ENCODE measurements at regions not wholly inside any gene's neighbourhood (a gene's known extent, or its start where the extent isn't known, plus 50 kb on each side); places are given as distances from the start of the nearest gene placed in this dataset.

DNA sequence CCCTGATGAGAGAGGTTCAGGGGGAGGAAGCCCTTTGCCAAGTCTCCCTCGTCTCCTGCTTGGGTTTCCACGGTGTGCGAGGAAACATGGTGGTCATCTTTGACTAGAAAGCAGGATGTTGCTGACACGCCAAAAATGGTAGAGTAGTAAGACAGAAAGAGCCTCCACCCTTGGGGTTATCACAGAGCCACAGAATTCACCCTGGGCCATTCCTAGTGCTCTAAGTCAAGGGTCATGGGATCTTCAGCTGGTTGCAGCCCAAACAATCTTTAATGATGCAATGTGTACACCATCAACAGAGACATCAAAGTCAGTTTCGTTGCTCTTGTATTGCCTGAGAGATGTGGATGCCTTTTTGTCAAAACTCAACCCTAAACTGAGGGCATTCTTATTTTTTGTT lies 201.9 kb downstream of the LY86 start:
- no peaks in the 10 kb centered on the region for H3K79me2 ChIP-seq (replicated peaks; ENCODE audit: insufficient read depth)
- no peaks in the 10 kb centered on the region for H3K9me2 ChIP-seq (ENCODE audit: insufficient read depth)
- H3K36me3 ChIP-seq (ENCODE audit: insufficient read depth), result no peaks in the 10 kb centered on the region
- no peak overlapping the region for H3K27ac Mint-ChIP-seq
- H3F3A ChIP-seq (replicated peaks; ENCODE audit: low read depth), result no peaks in the 10 kb centered on the region
- H3K4me1 Mint-ChIP-seq, result peaks cover 13% of the 10 kb centered on the region; the same call in 2 of the 3 replicates
- ATAC-seq (no peak), DNase-seq (ENCODE audit: low spot score) (no peak)
- no peak overlapping the region for H3K27ac ChIP-seq (ENCODE audit: low read depth)
- no peaks in the 10 kb centered on the region for H3K27me3 ChIP-seq (ENCODE audit: insufficient read depth)
- H4K20me1 ChIP-seq (replicated peaks; ENCODE audit: insufficient read depth), result no peaks in the 10 kb centered on the region
- H3K27me3 Mint-ChIP-seq (ENCODE audit: insufficient read depth, low read depth, poor library complexity), result peaks cover 2% of the 10 kb centered on the region
- H3K36me3 Mint-ChIP-seq (ENCODE audit: low read depth), result no peaks in the 10 kb centered on the region
- H3K4me3 ChIP-seq, result no peak overlapping the region
- no peaks in the 10 kb centered on the region for H3K9me3 Mint-ChIP-seq
- TF ChIP-seq POLR2AphosphoS5 (IDR thresholded peaks at IDR 0.05; ENCODE audit: low read depth), result no peak
- no peak for TF ChIP-seq CTCF (conservative IDR thresholded peaks at IDR 0.05; ENCODE audit: low read depth in 2 of 2)
- TF ChIP-seq REST (IDR thresholded peaks at IDR 0.05; ENCODE audit: unreplicated experiment), result no peak
- no peak for TF ChIP-seq EZH2 (IDR thresholded peaks at IDR 0.05; ENCODE audit: low read depth, unreplicated experiment)
- TF ChIP-seq EZH2phosphoT487 (IDR thresholded peaks at IDR 0.05; ENCODE audit: unreplicated experiment), result no peak
- no peak for TF ChIP-seq JUNB (IDR thresholded peaks at IDR 0.05; ENCODE audit: unreplicated experiment)
- no peak for TF ChIP-seq NANOG (IDR thresholded peaks at IDR 0.05; ENCODE audit: borderline replicate concordance)
- no peak for TF ChIP-seq ZNF331 (CRISPR knock-in tag; IDR thresholded peaks at IDR 0.05; ENCODE audit: low read depth)
- TF ChIP-seq ETS1 (IDR thresholded peaks at IDR 0.05), result no peak
- TF ChIP-seq CREB1 (CRISPR knock-in tag; IDR thresholded peaks at IDR 0.05; ENCODE audit: low read depth), result no peak
- TF ChIP-seq ZNF114 (CRISPR knock-in tag; IDR thresholded peaks at IDR 0.05), result no peak
- TF ChIP-seq STAT1 (IDR thresholded peaks at IDR 0.05; ENCODE audit: unreplicated experiment), result no peak
- TF ChIP-seq, protein P1, sequence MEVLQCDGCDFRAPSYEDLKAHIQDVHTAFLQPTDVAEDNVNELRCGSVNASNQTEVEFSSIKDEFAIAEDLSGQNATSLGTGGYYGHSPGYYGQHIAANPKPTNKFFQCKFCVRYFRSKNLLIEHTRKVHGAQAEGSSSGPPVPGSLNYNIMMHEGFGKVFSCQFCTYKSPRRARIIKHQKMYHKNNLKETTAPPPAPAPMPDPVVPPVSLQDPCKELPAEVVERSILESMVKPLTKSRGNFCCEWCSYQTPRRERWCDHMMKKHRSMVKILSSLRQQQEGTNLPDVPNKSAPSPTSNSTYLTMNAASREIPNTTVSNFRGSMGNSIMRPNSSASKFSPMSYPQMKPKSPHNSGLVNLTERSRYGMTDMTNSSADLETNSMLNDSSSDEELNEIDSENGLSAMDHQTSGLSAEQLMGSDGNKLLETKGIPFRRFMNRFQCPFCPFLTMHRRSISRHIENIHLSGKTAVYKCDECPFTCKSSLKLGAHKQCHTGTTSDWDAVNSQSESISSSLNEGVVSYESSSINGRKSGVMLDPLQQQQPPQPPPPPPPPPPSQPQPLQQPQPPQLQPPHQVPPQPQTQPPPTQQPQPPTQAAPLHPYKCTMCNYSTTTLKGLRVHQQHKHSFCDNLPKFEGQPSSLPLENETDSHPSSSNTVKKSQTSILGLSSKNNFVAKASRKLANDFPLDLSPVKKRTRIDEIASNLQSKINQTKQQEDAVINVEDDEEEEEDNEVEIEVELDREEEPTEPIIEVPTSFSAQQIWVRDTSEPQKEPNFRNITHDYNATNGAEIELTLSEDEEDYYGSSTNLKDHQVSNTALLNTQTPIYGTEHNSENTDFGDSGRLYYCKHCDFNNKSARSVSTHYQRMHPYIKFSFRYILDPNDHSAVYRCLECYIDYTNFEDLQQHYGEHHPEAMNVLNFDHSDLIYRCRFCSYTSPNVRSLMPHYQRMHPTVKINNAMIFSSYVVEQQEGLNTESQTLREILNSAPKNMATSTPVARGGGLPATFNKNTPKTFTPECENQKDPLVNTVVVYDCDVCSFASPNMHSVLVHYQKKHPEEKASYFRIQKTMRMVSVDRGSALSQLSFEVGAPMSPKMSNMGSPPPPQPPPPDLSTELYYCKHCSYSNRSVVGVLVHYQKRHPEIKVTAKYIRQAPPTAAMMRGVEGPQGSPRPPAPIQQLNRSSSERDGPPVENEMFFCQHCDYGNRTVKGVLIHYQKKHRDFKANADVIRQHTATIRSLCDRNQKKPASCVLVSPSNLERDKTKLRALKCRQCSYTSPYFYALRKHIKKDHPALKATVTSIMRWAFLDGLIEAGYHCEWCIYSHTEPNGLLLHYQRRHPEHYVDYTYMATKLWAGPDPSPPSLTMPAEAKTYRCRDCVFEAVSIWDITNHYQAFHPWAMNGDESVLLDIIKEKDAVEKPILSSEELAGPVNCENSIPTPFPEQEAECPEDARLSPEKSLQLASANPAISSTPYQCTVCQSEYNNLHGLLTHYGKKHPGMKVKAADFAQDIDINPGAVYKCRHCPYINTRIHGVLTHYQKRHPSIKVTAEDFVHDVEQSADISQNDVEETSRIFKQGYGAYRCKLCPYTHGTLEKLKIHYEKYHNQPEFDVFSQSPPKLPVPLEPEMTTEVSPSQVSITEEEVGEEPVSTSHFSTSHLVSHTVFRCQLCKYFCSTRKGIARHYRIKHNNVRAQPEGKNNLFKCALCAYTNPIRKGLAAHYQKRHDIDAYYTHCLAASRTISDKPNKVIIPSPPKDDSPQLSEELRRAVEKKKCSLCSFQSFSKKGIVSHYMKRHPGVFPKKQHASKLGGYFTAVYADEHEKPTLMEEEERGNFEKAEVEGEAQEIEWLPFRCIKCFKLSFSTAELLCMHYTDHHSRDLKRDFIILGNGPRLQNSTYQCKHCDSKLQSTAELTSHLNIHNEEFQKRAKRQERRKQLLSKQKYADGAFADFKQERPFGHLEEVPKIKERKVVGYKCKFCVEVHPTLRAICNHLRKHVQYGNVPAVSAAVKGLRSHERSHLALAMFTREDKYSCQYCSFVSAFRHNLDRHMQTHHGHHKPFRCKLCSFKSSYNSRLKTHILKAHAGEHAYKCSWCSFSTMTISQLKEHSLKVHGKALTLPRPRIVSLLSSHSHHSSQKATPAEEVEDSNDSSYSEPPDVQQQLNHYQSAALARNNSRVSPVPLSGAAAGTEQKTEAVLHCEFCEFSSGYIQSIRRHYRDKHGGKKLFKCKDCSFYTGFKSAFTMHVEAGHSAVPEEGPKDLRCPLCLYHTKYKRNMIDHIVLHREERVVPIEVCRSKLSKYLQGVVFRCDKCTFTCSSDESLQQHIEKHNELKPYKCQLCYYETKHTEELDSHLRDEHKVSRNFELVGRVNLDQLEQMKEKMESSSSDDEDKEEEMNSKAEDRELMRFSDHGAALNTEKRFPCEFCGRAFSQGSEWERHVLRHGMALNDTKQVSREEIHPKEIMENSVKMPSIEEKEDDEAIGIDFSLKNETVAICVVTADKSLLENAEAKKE (CRISPR knock-in tag; IDR thresholded peaks at IDR 0.05), result no peak
- H2AFZ ChIP-seq, result no peak overlapping the region
- H3K4me1 ChIP-seq (ENCODE audit: insufficient read depth), result no peaks in the 10 kb centered on the region
- H3K4me2 ChIP-seq, result no peak overlapping the region
- H3K4me3 Mint-ChIP-seq, result no peak overlapping the region
